Muscle of leg (tissue), 3 donors: ENCODE measurements at regions not wholly inside any gene's neighbourhood (a gene's known extent, or its start where the extent isn't known, plus 50 kb on each side); places are given as distances from the start of the nearest gene placed in this dataset.
"Not testable (repeated sequence)": the region's sequence is repeated elsewhere in the genome, so short reads cannot be mapped to it uniquely, and the experiment has no call there.

Source experiments
- DNase-seq: peaks from one replicate; pipeline ENCODE4 v3.0.0; 2013
- H3K27ac ChIP-seq: one replicate; pipeline ENCODE4 v1.5.1; 2013; ENCODE audit warnings: mild to moderate bottlenecking, low read length, control low read depth
- H3K27me3 ChIP-seq: one replicate; pipeline ENCODE4 v1.6.1; 2013; ENCODE audit warnings: low read length; ENCODE audit not compliant: control insufficient read depth, insufficient read depth
- H3K36me3 ChIP-seq: one replicate; pipeline ENCODE4 v1.6.1; 2013; ENCODE audit warnings: low read length; ENCODE audit not compliant: control insufficient read depth, insufficient read depth
- H3K4me1 ChIP-seq: one replicate; pipeline ENCODE4 v1.6.1; 2013; ENCODE audit warnings: low read length; ENCODE audit not compliant: control insufficient read depth, insufficient read depth
- H3K4me3 ChIP-seq: one replicate; pipeline ENCODE4 v1.5.1; 2013; ENCODE audit warnings: low read length, control low read depth
- H3K9me3 ChIP-seq: replicated peaks from 2 replicates; pipeline ENCODE4 v1.6.1; 2013; ENCODE audit warnings: low read depth, low read length; ENCODE audit not compliant: control insufficient read depth
- WGBS: methylation state at CpG from one replicate; pipeline ENCODE4 v1.1.5; 2013; ENCODE audit warnings: missing lambda C conversion rate; ENCODE audit not compliant: insufficient coverage; 5-methylcytosine and 5-hydroxymethylcytosine counted together

- Histone ChIP-seq H3K27me3 (no peaks in the 10 kb centered on the region), H3K27ac (no peak overlapping the region), H3K9me3 (no peaks in the 10 kb centered on the region), H3K4me1 (no peaks in the 10 kb centered on the region), H3K4me3 (no peak overlapping the region), H3K36me3 (no peaks in the 10 kb centered on the region)
- DNase-seq, result no peak
- 73% methylated on average over 4 of the region's 9 CpGs for WGBS
These were observed 599.2 kb upstream of the ROBO1 start for GRCh38 chr3:80366808-80367548.

- no peak for DNase-seq
- Histone ChIP-seq H3K4me3 (no peak overlapping the region), H3K4me1 (no peaks in the 10 kb centered on the region), H3K36me3 (no peaks in the 10 kb centered on the region), H3K27me3 (no peaks in the 10 kb centered on the region), H3K27ac (no peak overlapping the region), H3K9me3 (no peaks in the 10 kb centered on the region)
These were observed 590.0 kb upstream of the ROBO1 start for GRCh38 chr3:80357761-80358160.

DNA sequence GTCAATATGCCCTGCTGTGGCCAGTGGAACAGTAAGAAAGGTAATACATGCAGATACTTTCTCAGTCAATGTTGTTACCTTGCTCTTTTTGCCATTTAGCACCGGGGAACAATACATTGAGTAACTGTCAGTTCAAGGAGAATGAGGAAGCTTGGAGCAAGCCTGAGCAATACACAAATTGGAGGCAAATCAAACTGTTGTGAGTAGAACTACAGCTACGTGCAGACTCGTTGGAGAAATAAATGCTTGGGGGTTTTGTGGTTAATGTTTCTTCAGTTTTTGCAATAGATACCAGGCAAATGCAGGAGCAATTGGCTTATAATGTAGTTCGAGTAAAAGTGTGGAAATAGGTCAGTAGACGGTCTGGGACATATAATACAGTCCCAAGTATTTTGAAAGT, 587.3 kb upstream of the ROBO1 start:
- H3K4me3 ChIP-seq, result no peak overlapping the region
- 49% methylated on average over 5 of the region's 5 CpGs for WGBS
- no peaks in the 10 kb centered on the region for H3K9me3 ChIP-seq
- H3K27ac ChIP-seq, result no peak overlapping the region
- H3K27me3 ChIP-seq, result no peaks in the 10 kb centered on the region
- DNase-seq, result no peak
- no peaks in the 10 kb centered on the region for H3K36me3 ChIP-seq
- no peaks in the 10 kb centered on the region for H3K4me1 ChIP-seq

DNA sequence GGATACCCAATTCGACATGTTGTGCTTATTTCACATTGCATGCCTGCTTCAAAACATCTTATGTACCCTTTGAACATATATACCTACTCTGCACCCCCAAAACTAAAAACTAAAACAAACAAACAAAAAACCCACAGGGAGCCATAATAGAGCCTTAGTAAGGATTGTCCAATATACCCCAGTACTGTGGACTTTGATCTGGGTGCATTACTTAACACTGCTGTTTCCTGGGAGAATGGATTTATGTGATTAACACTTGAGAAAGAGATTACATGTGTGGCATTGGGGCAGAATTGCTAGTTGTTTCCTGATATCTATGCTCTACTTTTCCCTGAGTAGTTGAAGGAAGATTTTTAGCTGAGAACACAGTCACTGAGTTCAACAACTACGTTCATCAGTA, 583.4 kb upstream of the ROBO1 start:
- no peaks in the 10 kb centered on the region for H3K27me3 ChIP-seq
- H3K36me3 ChIP-seq, result no peaks in the 10 kb centered on the region
- H3K27ac ChIP-seq, result no peak overlapping the region
- H3K4me1 ChIP-seq, result no peaks in the 10 kb centered on the region
- no peak for DNase-seq
- no peaks in the 10 kb centered on the region for H3K9me3 ChIP-seq
- H3K4me3 ChIP-seq, result no peak overlapping the region
- WGBS, result no CpG with 5 or more reads among the region's 2 CpGs

DNA sequence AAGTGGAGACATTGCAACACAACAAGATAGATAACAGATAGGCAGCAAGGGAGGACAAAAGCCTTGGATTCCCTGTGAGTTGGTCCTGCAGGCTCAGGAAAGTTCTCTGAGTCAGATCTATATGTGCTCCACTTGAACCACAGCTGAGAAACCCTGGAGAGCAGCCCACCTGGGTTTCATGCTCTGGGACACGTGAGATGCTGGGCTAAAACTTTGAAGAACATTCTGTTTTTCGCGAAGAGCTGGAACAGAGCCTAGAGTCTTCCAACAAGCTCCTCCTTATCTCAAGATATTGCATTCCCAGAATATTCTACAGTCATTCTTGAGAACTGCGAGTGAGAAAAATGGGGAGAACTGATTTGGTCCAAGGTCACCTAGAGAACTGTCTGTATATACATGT, 583.0 kb upstream of the ROBO1 start:
- H3K36me3 ChIP-seq, result no peaks in the 10 kb centered on the region
- no peak for DNase-seq
- WGBS, result no CpG with 5 or more reads among the region's 4 CpGs

DNA sequence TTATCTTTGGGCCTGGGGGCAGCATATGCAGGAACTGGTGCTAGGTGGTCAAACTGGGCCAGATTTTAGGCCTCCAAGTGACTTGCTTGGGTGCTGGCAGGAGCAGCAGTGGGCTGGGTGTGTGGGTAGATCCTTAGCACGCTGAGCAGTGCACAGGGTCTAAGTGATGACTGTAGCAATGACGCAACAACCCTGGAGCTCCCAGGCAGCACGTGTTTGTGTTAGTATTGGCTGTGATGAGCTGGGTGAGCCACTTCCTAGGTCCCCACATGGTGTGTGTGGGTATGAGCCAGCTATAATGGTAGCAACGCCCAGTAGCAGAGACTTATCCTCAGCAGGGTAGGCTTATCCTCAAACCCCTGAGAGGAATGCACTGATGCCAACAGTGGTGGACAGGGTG, 570.6 kb upstream of the ROBO1 start:
- no peaks in the 10 kb centered on the region for H3K27me3 ChIP-seq
- H3K36me3 ChIP-seq, result no peaks in the 10 kb centered on the region
- H3K4me1 ChIP-seq, result no peaks in the 10 kb centered on the region
- H3K27ac ChIP-seq, result no peak overlapping the region
- 90% methylated on average over 4 of the region's 4 CpGs for WGBS
- no peak overlapping the region for H3K4me3 ChIP-seq
- DNase-seq, result no peak
- no peaks in the 10 kb centered on the region for H3K9me3 ChIP-seq

More for the DNA sequence above, 583.0 kb upstream of the ROBO1 start:
- Histone ChIP-seq H3K4me1 (no peaks in the 10 kb centered on the region), H3K4me3 (no peak overlapping the region), H3K9me3 (no peaks in the 10 kb centered on the region), H3K27me3 (no peaks in the 10 kb centered on the region), H3K27ac (no peak overlapping the region)

GRCh38 chr3:80334534-80334933, 566.7 kb upstream of the ROBO1 start:
- Histone ChIP-seq H3K27me3 (no peaks in the 10 kb centered on the region), H3K36me3 (no peaks in the 10 kb centered on the region), H3K4me3 (no peak overlapping the region), H3K27ac (no peak overlapping the region), H3K4me1 (no peaks in the 10 kb centered on the region), H3K9me3 (no peaks in the 10 kb centered on the region)
- no CpG with 5 or more reads among the region's 2 CpGs for WGBS
- DNase-seq, result no peak

GRCh38 chr3:80331494-80332170, 563.8 kb upstream of the ROBO1 start:
- no peaks in the 10 kb centered on the region for H3K36me3 ChIP-seq
- H3K4me1 ChIP-seq, result no peaks in the 10 kb centered on the region
- H3K9me3 ChIP-seq, result no peaks in the 10 kb centered on the region
- no peak for DNase-seq
- no peak overlapping the region for H3K27ac ChIP-seq
- H3K4me3 ChIP-seq, result no peak overlapping the region
- no peaks in the 10 kb centered on the region for H3K27me3 ChIP-seq
- no CpG with 5 or more reads among the region's 1 CpG for WGBS

GRCh38 chr3:80314541-80314940, 546.7 kb upstream of the ROBO1 start:
- H3K4me3 ChIP-seq, DNase-seq, H3K27ac ChIP-seq, H3K9me3 ChIP-seq, H3K27me3 ChIP-seq, H3K4me1 ChIP-seq, H3K36me3 ChIP-seq: not testable (repeated sequence)
- 94% methylated on average over 18 of the region's 19 CpGs for WGBS

DNA sequence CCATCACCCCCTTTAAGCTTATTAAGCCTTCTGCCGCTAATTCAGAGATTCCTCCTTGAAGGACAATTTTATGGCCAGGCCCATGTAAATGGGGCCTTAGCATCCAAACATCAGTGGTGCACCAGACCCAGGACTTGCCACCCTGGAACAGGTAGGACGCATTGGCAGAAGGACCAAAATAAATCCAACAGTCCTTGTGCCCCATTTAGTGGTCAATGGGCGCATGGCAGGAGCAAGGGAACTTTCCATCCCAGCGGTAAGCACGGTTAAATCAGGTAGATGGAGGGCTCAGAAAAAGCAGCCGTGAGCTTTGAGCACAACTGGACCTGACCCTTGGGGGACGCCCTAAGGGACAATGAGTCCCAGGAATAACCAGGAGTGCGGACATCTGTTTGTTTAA, 540.8 kb upstream of the ROBO1 start:
- H3K4me1 ChIP-seq, result no peaks in the 10 kb centered on the region
- WGBS, result 81% methylated on average over 8 of the region's 8 CpGs
- H3K9me3 ChIP-seq, result no peaks in the 10 kb centered on the region
- no peak overlapping the region for H3K27ac ChIP-seq
- no peak overlapping the region for H3K4me3 ChIP-seq
- H3K27me3 ChIP-seq, result no peaks in the 10 kb centered on the region
- DNase-seq, result no peak
- H3K36me3 ChIP-seq, result no peaks in the 10 kb centered on the region
